ENCODE measurements at regions not wholly inside any gene's neighbourhood (a gene's known extent, or its start where the extent isn't known, plus 50 kb on each side); places are given as distances from the start of the nearest gene placed in this dataset.

GRCh38 chr1:234768171-234768568 is 158.2 kb upstream of the IRF2BP2 start:
- H2AFZ ChIP-seq (replicated peaks) = no peak overlapping the region
- Mint-ChIP-seq H3K27ac (peak overlapping the region; percentile 55), H3K4me3 (no peak overlapping the region), H3K9me3 (no peaks in the 10 kb centered on the region), H3K4me1 (peaks cover 78% of the 10 kb centered on the region), H3K36me3 (no peaks in the 10 kb centered on the region), H3K27me3 (ENCODE audit: insufficient read depth, low read depth) (peaks cover 9% of the 10 kb centered on the region)
- no peaks in the 10 kb centered on the region for H3K36me3 ChIP-seq
- no peak overlapping the region for H3K9ac ChIP-seq
- no peaks in the 10 kb centered on the region for H3K79me2 ChIP-seq (ENCODE audit: low read depth)
- H3K4me3 ChIP-seq = no peak overlapping the region
- H3F3A ChIP-seq (ENCODE audit: low read depth) = no peaks in the 10 kb centered on the region
- DNase-seq (ENCODE audit: low spot score) = no peak
- no peaks in the 10 kb centered on the region for H3K27me3 ChIP-seq
- H3K4me1 ChIP-seq = peaks cover 23% of the 10 kb centered on the region
- no peak overlapping the region for H3K4me2 ChIP-seq
- H4K20me1 ChIP-seq (ENCODE audit: low read depth) = no peaks in the 10 kb centered on the region
- H3K27ac ChIP-seq = no peak overlapping the region
- no peaks in the 10 kb centered on the region for H3K9me3 ChIP-seq (ENCODE audit: low read depth)
- TF ChIP-seq EZH2 (IDR thresholded peaks at IDR 0.05) (no peak), EZH2phosphoT487 (IDR thresholded peaks at IDR 0.05) (no peak)
- TF ChIP-seq, protein P1, sequence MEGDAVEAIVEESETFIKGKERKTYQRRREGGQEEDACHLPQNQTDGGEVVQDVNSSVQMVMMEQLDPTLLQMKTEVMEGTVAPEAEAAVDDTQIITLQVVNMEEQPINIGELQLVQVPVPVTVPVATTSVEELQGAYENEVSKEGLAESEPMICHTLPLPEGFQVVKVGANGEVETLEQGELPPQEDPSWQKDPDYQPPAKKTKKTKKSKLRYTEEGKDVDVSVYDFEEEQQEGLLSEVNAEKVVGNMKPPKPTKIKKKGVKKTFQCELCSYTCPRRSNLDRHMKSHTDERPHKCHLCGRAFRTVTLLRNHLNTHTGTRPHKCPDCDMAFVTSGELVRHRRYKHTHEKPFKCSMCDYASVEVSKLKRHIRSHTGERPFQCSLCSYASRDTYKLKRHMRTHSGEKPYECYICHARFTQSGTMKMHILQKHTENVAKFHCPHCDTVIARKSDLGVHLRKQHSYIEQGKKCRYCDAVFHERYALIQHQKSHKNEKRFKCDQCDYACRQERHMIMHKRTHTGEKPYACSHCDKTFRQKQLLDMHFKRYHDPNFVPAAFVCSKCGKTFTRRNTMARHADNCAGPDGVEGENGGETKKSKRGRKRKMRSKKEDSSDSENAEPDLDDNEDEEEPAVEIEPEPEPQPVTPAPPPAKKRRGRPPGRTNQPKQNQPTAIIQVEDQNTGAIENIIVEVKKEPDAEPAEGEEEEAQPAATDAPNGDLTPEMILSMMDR (IDR thresholded peaks at IDR 0.05) = no peak

GRCh38 chr1:234765672-234766071 is 155.7 kb upstream of the IRF2BP2 start:
- Histone ChIP-seq H3K9me3 (ENCODE audit: low read depth) (no peaks in the 10 kb centered on the region), H3K36me3 (no peaks in the 10 kb centered on the region), H3K27ac (no peak overlapping the region), H3F3A (ENCODE audit: low read depth) (no peaks in the 10 kb centered on the region), H4K20me1 (ENCODE audit: low read depth) (no peaks in the 10 kb centered on the region), H3K4me3 (no peak overlapping the region), H3K9ac (no peak overlapping the region), H3K4me1 (peaks cover 9% of the 10 kb centered on the region), H3K4me2 (no peak overlapping the region), H3K27me3 (no peaks in the 10 kb centered on the region), H2AFZ (replicated peaks) (no peak overlapping the region), H3K79me2 (ENCODE audit: low read depth) (no peaks in the 10 kb centered on the region)
- no peak for DNase-seq (ENCODE audit: low spot score)
- Mint-ChIP-seq H3K27ac (no peak overlapping the region), H3K36me3 (no peaks in the 10 kb centered on the region), H3K9me3 (no peaks in the 10 kb centered on the region), H3K4me3 (no peak overlapping the region), H3K27me3 (ENCODE audit: insufficient read depth, low read depth) (peaks cover 9% of the 10 kb centered on the region), H3K4me1 (peaks cover 62% of the 10 kb centered on the region)
- TF ChIP-seq EZH2 (IDR thresholded peaks at IDR 0.05) = no peak
- TF ChIP-seq, protein P1 (IDR thresholded peaks at IDR 0.05) = no peak
- TF ChIP-seq EZH2phosphoT487 (IDR thresholded peaks at IDR 0.05) = no peak

DNA sequence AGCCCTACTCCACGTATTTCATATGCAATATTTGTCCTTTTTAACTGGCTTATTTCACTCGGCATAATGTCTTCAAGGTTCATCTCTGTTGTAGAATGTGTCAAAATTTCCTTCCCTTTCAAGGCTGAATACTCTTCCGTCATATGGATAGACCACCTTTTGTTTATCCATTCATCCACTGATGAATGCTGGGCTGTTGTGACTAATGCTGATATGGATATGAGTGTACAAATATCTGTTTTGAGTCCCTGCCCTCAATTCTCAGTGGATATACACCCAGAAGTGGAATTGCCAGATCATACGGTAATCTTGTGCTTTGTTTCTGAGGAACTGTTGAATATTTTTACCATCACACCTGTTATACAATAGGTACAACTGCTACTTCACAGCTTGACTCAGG is 155.2 kb upstream of the IRF2BP2 start:
- Histone ChIP-seq H3K27ac (no peak overlapping the region), H3K27me3 (no peaks in the 10 kb centered on the region), H3K9me3 (ENCODE audit: low read depth) (no peaks in the 10 kb centered on the region), H3K36me3 (no peaks in the 10 kb centered on the region), H3K4me3 (no peak overlapping the region), H3K9ac (no peak overlapping the region), H3K79me2 (ENCODE audit: low read depth) (no peaks in the 10 kb centered on the region), H2AFZ (replicated peaks) (no peak overlapping the region), H3K4me1 (peaks cover 7% of the 10 kb centered on the region), H4K20me1 (ENCODE audit: low read depth) (no peaks in the 10 kb centered on the region), H3F3A (ENCODE audit: low read depth) (no peaks in the 10 kb centered on the region), H3K4me2 (no peak overlapping the region)
- no peak for DNase-seq (ENCODE audit: low spot score)
- Mint-ChIP-seq H3K9me3 (no peaks in the 10 kb centered on the region), H3K4me1 (peaks cover 59% of the 10 kb centered on the region), H3K4me3 (peak overlapping the region; percentile 17), H3K27ac (no peak overlapping the region), H3K36me3 (no peaks in the 10 kb centered on the region), H3K27me3 (ENCODE audit: insufficient read depth, low read depth) (peaks cover 9% of the 10 kb centered on the region)
- TF ChIP-seq EZH2phosphoT487 (IDR thresholded peaks at IDR 0.05) (no peak), EZH2 (IDR thresholded peaks at IDR 0.05) (no peak)
- TF ChIP-seq, protein P1 (IDR thresholded peaks at IDR 0.05) = no peak

Data from neural progenitor cell (in vitro differentiated cells).